NOMO-1 (cell line): ENCODE measurements at regions not wholly inside any gene's neighbourhood (a gene's known extent, or its start where the extent isn't known, plus 50 kb on each side); places are given as distances from the start of the nearest gene placed in this dataset.

Source experiments
- DNase-seq, 2 experiments: peaks; one replicate each; lab custom pipeline; 2025; ENCODE audit not compliant: unreplicated experiment in 2 of 2; lab: John Stamatoyannopoulos, UW

DNA sequence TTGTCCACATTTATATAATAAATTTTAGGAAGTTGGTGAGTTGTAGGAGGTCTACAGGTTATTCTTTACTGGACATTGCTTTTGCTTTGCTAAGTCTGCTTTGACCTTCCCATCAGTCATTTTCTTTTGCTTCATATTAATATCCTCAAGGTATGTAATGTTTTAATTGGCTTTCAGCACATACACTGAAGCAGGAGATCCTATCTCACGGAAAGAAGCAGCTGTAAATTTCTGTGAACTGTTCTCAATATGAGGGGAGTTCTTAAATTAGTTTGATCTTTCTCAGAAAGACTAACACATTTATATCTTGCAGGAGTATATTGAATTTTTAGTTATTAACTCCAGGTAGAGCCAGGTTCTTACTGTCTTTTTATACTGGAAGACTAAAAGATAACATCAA lies 856.5 kb downstream of the GATA3 start:
- no peak for DNase-seq

DNA sequence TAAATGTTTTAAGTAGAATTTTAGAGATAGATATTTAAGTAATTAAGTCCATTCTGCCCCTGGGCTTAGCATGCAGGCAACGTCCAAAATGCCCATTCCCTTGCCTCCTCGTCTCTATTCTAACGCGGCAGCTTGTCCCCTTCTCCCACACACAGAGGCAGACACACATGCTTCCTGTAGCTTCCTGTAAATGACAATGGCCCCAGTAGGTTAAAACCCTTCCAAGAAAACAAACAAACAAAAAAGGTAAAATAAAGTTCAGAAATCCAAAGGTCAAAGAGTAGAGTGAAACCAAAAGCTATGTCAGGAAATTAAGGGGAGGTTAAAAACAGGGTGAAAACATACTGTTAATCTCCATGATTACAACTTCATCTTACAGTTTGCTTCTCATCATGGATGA lies 857.6 kb downstream of the GATA3 start:
- DNase-seq: no peak

DNA sequence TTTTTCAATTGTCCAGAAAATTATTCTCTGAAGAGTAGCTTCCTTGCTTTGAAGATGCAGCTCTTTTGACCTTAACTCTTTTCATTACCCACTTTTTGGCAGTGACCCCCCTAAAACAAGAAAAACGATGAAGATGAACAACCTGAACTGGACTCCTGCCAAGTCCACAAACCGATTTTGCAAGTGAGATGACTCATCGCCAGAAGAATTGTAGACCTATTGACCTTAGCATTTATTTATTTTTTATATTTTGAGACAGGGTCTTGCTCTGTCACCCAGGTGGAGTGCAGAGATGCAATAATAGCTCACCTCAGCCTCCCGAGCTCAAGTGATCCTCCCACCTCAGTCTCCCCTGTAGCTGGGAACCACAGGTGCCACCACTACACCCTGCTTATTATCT lies 859.2 kb downstream of the GATA3 start:
- no peak for DNase-seq

DNA sequence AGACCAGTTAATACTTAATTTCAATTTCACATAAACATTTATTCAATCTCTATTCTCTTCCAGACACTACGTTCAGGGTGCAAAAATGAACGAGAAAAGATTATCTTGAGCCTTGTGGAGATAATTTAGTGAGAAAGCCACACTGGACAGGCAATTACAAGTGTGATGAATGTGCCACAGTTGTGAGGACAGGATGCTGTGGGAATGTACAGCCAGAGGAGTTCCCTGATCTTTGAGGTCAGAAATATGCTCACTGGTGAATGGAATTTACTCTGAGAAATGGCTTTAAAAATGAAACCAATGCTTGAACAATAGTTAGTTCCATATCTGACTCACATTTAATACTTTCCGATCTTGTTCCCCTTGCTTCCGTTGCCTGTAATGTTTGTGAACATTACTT lies 864.8 kb downstream of the GATA3 start:
- DNase-seq: no peak

DNA sequence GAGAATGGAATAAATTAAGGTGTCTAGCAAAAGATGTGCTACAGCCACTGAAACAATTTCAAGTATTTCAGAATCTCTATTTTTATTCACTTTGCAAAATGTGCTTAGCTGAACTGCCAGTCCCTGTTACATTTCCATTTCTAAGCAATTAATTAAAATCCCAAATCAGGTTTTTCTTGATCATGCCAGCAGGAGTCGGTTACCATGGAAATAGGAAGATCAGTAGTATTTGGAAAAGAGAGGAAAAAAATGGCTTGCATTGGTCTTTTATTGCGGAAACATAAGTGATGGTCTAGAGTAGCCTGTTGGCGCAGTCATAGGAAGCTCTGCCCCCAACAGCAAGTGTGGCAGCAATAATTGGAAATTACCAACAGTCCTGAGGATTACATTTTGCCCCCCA lies 867.1 kb downstream of the GATA3 start:
- no peak for DNase-seq

DNA sequence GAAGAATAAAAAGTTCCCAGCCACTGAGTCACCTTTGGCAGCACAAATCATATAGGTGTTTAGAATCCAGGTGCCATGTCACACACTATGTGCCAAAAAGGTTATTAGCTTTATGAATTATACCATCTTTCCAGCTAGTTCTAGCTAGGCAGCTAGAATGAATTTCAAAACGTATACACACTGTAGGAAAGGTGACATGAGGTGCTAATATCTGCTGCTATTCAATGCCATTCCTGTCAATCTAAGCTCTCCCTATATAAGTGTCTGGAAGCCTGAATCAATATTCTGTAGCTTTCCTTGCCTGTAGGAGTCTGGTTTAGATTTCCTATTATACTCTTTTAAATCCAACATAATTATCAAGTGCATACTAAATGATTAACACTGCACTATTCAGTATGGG lies 868.6 kb downstream of the GATA3 start:
- no peak for DNase-seq

DNA sequence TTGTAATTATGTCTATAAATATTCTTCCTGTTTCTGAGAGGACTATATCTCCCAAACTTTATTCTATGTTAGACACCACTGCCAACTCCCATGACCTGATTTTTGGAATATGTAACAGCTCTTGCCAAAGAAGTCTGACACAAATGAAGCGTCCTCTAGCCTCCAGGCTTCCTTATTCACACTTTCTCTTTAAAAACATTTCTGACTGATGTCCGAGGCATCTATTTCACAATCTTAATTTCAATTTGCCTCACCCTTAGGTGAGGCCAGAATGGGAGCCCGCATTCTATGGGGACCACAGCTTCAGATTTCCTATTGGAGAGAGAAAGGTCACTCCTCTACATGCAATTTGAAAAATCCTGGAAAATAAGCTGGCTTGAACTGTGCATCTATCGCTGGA lies 873.2 kb downstream of the GATA3 start:
- DNase-seq: no peak

DNA sequence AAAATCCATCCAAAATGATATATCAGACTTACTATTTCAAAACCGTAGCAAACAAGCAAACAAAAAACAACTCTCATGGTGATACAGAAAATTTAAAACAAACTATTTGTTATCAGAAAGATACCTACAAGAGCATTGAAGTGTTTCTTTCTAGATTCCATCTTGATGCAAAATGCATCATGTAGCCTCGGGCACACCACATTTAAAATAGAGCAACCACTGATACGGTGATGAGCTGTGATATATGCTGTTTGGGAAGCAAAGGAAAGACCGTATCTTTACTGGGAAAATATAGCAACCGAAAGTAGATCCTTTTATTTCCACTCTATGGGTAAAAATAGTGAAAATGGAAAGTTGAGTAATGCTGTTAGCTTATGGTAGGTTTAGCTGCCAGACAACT lies 892.0 kb downstream of the GATA3 start:
- no peak for DNase-seq

DNA sequence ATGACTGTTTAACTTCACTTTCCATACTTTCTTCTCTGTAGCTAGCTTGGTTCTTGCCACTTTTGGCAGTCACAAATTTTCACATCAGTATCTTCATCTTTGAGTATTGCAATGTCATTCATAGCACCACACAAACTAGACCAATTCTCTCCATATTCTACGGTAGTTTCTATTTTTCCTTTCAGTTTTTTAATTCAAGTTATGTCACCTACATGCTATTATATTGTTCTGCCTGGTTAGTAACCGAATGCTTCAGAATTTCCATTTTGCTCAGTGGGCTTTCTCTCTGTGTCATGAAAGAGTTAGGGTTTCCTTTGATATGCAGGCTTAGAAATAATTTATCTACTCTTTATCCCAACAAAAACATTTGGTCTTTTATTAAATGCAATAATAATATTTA lies 896.5 kb downstream of the GATA3 start:
- DNase-seq: no peak

DNA sequence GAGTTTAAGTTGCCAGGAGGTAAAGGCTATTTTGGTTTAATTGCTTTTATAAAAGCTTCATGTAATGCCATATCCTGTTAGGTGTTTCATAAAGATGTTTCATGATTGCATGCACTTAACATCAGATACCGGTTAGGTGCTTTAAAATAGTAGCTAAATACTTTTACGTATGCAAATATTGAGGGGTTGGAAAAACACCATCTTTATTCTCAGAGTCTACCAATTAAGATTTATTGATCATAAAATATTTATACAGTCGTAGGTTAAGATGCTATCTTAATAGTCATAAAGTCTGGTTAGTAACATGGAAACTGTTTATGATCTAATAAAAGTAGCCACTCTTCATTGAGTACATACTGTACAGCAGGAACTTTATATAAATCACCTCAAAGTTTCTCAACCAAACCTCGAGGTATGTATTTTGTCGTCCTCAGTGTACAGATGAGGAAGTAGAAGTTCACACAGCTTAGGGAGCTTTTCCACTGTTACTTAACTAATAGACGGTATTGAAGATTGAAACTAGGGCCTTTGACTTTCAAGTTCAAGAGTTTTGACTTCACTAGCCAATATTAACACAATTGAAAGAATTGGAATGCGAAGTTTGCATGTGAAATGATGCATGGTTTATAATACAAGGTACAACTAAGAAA lies 897.1 kb downstream of the GATA3 start:
- no peak for DNase-seq

DNA sequence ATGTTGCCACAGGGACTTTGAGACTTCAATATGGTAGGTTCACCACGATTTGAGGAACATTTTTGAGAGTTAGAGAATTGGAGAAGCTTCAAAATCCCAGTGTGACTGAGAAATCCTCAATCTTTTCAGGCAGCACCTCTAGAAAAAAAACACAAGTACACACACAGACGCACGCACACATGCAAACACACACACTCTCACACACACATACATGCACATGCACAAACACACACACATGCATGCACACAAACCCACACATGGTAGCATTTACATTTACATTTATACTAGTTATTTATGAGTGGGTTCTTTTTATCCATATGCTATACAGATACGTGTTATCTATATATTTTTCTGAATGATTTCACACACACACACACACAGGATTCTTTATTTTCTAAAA lies 901.9 kb downstream of the GATA3 start:
- DNase-seq: no peak

DNA sequence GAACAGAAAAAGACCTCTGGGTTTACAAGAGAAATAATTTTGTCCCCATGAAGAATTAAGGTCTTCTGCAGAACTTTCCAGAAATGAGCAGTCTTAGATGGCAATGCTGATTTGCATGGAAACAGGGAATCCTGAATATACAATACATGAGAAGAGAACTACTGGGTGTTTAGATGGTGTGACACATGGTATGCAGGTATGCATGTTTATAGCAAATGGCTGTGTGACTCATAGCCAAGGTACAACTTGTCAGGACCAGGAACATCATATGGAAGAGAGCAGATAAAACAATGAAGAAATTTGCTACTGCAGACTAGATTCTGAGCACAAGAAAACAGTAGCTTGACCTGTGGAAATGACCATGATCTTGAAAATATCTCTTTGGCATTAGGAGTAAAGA lies 907.8 kb downstream of the GATA3 start:
- DNase-seq: no peak

DNA sequence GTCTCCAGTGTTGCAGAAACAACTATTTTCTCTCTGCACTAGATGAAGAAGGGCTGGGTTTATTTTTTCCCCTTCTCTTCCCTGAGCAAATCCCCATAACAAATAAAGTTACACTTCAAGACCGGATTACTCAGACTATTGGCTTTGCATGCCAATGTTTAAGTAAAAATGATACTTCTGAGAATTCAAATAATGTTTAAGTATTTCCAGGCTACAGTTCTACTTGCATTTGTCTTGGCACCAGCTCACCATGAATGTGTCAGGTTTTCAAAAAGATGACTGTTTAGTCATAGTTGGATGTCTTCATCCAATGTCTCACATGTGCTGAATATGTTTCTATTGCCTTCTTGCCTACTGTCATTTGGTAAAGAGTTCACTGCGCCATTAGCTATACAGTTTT lies 912.6 kb downstream of the GATA3 start:
- DNase-seq: no peak

DNA sequence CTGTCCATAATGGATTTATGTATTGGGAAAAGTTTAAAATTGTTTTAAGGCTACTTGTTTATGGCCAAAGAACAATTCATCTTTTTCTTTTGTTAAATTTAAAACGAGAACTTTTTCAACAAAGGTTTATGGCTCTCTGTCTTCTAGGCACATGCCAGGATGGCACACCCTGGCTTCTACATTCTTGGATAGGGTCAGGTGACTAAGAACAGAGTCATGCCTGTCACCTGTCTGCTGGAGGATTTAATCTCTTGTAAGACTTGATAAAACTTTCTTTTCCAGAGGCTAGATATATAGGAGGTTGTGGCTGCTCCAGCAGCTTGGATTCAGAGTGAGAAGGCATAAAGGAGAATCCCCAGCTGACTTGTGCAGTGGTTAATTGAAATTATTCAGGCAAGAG lies 915.4 kb downstream of the GATA3 start:
- no peak for DNase-seq

DNA sequence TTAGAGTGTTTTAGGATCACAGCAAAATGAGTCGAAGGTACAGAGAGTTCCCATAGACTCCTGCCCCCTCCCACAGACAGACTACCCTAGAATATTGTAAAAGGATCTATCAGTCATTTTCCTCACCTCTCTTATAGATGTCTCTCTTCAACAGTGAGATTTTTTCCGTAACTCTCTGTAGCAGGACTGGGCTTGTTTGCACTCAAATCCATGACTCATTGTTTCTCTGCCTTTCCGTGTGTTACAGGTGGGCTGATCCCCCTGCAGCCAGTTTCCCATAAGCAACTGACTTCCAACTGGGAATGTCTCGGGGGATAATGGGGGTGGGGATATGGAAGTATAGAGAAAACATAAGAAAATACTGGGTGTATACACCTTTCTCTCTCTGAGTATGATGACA lies 921.0 kb downstream of the GATA3 start:
- no peak for DNase-seq

DNA sequence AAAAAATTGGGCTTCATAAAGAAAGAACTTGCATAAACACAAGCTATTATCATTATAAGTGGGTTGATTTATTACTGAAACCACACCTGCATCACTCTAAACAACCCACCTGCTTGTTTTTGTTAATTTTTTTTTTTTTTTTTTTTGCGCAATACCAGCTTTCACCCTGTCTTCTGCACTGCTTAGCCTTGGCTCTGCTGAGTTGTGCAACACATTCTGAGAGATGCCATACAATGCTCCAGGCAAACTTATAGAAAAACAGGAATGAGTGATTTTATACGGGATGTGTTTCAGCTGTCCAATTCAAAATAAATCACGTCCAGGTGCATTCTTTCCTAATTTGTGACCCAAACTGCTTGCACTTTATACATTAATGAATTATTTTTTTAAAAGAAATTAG lies 923.6 kb downstream of the GATA3 start:
- no peak for DNase-seq

DNA sequence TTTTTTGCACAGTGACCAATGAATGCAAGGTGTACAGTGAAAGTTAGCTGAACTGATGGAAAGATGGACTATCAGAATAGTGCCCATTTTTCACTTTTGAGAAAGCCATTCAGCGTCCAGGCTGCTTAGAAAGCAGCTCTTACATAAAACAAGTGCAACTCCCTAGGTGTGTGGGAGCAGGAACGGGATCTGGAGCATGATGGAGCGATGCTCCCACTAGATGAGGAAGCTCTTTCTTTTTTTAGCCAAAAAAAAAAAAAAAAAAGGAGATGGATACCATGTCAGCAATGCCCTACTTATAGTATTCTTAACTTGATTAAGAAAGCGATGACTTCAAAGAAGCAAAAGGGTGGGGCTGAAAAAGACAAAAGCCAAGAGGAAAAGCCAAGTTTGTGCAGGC lies 925.5 kb downstream of the GATA3 start:
- DNase-seq: no peak

DNA sequence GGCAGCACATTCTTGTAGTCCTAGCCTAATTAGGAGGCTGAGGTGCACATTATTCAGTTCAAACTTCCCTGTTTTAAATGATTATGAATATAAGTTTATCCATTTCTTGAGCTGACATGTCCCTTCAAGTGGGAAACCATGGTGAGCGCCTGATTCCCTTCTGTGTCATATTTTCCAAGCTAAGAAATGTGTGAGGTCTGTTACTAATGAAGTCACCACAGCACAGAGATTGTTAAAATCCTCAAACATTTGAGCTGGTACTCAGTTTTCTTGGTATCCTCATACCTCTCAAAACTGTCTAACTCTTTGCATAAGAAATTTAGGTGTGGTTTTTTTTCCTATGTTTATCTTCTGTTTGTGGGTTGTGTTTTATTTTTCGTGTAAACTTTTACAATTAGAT lies 926.8 kb downstream of the GATA3 start:
- no peak for DNase-seq

DNA sequence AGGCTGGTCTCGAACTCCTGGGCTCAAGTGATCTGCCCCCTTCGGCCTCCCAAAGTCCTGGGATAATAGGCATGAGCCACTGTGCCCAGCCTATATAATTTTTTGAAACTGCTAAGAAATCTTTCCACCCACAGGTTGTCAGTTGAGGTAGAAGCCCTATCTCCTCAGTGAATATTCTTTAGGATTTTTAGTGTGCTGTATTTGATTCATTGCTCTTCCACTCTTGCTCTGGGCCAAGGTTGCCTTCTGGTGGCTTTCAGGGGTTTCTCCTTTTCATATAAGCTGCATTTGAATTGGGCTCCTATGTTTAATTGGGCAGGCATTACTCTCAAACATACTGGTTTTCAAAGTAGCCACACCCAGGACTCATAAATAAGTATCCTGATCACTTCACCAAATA lies 931.2 kb downstream of the GATA3 start:
- no peak for DNase-seq

DNA sequence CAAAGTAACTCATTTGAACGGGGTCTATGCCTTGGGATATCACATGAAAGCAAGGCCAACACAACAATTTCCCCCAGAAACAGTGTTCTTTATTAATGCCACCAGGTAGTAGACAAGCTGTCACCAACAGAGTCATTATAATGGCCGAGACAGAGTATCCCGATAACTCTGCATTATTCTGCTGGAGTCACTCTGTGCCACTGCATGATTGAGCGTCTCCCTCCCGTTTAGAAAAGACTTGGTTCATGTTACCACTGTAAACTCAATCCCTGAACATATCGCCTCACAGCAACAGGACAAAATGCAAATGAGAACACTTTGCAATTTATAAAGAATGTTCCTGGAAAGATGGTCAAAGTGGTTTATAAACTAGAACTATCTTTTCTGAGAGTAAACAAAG lies 932.5 kb downstream of the GATA3 start:
- no peak for DNase-seq

DNA sequence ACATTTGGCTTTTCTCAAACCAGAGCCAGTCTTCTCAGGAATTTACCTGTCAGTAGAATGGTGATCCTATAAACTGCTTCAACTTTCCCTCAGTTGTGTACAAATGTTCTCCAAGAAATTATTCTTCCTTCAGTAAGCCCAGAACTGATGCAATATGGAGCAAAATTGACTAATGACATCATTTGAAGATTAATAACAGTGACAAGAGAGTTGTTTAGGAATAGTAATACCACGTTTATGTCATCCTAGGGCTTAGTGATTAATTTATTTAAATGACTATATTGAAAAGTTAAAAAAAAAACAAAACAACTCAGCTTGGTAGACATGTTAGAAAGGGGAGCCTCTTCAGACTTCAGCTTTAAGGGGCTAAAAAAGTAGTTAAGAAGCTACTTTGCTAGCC lies 933.2 kb downstream of the GATA3 start:
- no peak for DNase-seq

DNA sequence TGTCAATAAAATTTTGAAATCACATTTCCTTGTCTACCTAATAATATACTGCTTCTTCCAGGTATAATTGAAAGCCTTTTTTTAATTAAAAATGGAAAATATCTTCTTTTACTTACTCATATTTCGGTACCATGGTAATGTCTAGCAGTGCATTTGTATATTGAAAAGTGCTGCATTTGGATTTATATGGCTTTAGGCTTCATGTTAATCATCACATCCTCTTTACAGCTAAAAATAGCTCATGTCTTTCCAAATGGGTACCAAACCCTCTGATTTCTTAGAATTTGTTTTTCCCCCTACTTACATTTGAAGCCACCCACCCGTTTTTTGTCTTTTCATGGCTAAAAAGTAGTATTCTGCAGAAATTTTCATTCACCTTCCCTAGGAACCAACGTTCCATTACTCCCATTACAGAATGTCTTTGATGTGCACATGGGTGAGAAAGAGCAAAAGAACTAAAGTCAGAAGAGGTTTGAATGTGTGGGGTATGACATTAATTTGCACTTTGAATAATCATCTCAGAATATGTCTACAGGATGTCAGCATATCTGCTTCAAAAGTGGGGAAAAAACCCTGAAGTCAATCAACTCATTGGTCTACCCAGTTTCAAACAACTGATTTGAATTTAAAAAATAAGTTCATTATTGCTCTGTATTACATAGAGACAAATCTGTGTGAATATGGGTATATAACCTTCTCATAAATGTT lies 935.9 kb downstream of the GATA3 start:
- DNase-seq: no peak

DNA sequence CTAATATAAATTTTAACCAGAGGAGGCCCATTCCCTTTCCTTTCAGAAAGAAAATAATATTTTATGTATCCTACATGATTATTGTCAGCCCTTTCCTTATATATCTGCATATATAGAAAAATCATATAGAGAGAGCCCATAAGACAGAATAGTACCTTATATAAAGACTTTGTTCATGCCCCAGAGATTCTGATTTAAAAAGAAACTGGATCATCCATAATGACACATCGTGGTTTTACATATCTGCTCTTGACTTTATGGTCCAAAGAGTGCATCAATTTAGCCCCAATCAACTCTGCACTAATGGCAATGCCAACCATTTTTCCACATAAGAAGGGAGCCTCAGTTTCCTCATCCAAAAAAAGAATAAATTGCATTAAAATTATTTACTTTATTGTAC lies 937.5 kb downstream of the GATA3 start:
- DNase-seq: no peak
